Neural cell (in vitro differentiated cells): ENCODE measurements at regions not wholly inside any gene's neighbourhood (a gene's known extent, or its start where the extent isn't known, plus 50 kb on each side); places are given as distances from the start of the nearest gene placed in this dataset.

Experiments used
- H2AFZ ChIP-seq: fragments of 200-600, 300-800 bp; sonication (generic), shearing (Covaris generic); 2 replicates; pipeline ENCODE4 v1.6.0; 2014; ENCODE audit warnings: low read depth, mild to moderate bottlenecking, antibody characterized with exemption, low read length, moderate library complexity
- H3F3A ChIP-seq: fragments of 200-600 bp; shearing (Covaris generic); 2 replicates; pipeline ENCODE4 v1.6.1; 2016; ENCODE audit warnings: mild to moderate bottlenecking, moderate library complexity, mixed read lengths, antibody characterized with exemption, low read length; ENCODE audit not compliant: insufficient read depth, poor library complexity, severe bottlenecking
- H3K27ac ChIP-seq: fragments of 200-600, 300-800 bp; sonication (generic), shearing (Covaris generic); 2 replicates; pipeline ENCODE4 v1.5.1; 2014; ENCODE audit warnings: mild to moderate bottlenecking, low read length, moderate library complexity
- H3K27me3 ChIP-seq: fragments of 300-800, 200-600 bp; sonication (generic), shearing (Covaris generic); 2 replicates; pipeline ENCODE4 v1.6.0; 2014; ENCODE audit warnings: mild to moderate bottlenecking, low read depth, low read length, moderate library complexity; ENCODE audit not compliant: insufficient read depth
- H3K36me3 ChIP-seq: fragments of 300-800, 200-600 bp; sonication (generic), shearing (Covaris generic); 2 replicates; pipeline ENCODE4 v1.5.1; 2014; ENCODE audit warnings: mild to moderate bottlenecking, antibody characterized with exemption, low read length, moderate library complexity; ENCODE audit not compliant: insufficient read depth
- H3K4me2 ChIP-seq: fragments of 300-800, 200-600 bp; sonication (generic), shearing (Covaris generic); 2 replicates; pipeline ENCODE4 v1.6.0; 2014; ENCODE audit warnings: mild to moderate bottlenecking, low read length
- H3K4me3 ChIP-seq: fragments of 300-800, 200-600 bp; sonication (generic), shearing (Covaris generic); 2 replicates; pipeline ENCODE4 v1.5.1; 2014; ENCODE audit warnings: mild to moderate bottlenecking, low read length, moderate library complexity
- H3K79me2 ChIP-seq: fragments of 200-600 bp; shearing (Covaris generic); replicated peaks from 2 replicates; pipeline ENCODE4 v1.6.0; 2014; ENCODE audit warnings: mild to moderate bottlenecking, low read length, moderate library complexity; ENCODE audit not compliant: insufficient read depth
- H3K9ac ChIP-seq: fragments of 300-800, 200-600 bp; sonication (generic), shearing (Covaris generic); 2 replicates; pipeline ENCODE4 v1.6.1; 2016; ENCODE audit warnings: mild to moderate bottlenecking, low read length, mixed read lengths
- H3K9me2 ChIP-seq: fragments of 200-600 bp; shearing (Covaris generic); 2 replicates; pipeline ENCODE4 v1.6.1; 2016; ENCODE audit warnings: mild to moderate bottlenecking, low read length, mixed read lengths; ENCODE audit not compliant: insufficient read depth
- H3K9me3 ChIP-seq: fragments of 200-600, 300-800 bp; sonication (generic), shearing (Covaris generic); 2 replicates; pipeline ENCODE4 v1.6.1; 2016; ENCODE audit warnings: mild to moderate bottlenecking, mixed run types, low read length, moderate library complexity, mixed read lengths
- H4K20me1 ChIP-seq: fragments of 200-600 bp; shearing (Covaris generic); 2 replicates; pipeline ENCODE4 v1.6.1; 2016; ENCODE audit warnings: mild to moderate bottlenecking, mixed run types; ENCODE audit not compliant: insufficient read depth
- EP300 ChIP-seq: fragments of 450-650 bp; conservative IDR thresholded peaks from 2 replicates; pipeline ENCODE4 v1.6.1; 2014; ENCODE audit warnings: antibody characterized with exemption, mild to moderate bottlenecking, moderate library complexity; ENCODE audit not compliant: poor library complexity, severe bottlenecking
- EZH2 ChIP-seq: fragments of 200-600, 300-800 bp; shearing (Covaris generic), sonication (generic); IDR thresholded peaks from 2 replicates; pipeline ENCODE4 v1.6.1; 2014; ENCODE audit warnings: antibody characterized with exemption, low read length, borderline replicate concordance, mild to moderate bottlenecking; ENCODE audit not compliant: insufficient read depth, poor library complexity, severe bottlenecking
- MXI1 ChIP-seq: fragments of 450-650 bp; conservative IDR thresholded peaks from 2 replicates; pipeline ENCODE4 v1.6.1; 2014; ENCODE audit warnings: antibody characterized with exemption, mild to moderate bottlenecking; ENCODE audit not compliant: poor library complexity, severe bottlenecking
- POLR2AphosphoS5 ChIP-seq: IDR thresholded peaks from 2 replicates; pipeline ENCODE4 v1.6.1; 2012
- RAD21 ChIP-seq: fragments of 450-650 bp; conservative IDR thresholded peaks from 2 replicates; pipeline ENCODE4 v1.6.1; 2014; ENCODE audit warnings: antibody characterized with exemption, mild to moderate bottlenecking, moderate library complexity
- REST ChIP-seq: IDR thresholded peaks from 2 replicates; pipeline ENCODE4 v1.6.1; 2012; ENCODE audit warnings: borderline replicate concordance
- SMC3 ChIP-seq: fragments of 450-650 bp; conservative IDR thresholded peaks from 2 replicates; pipeline ENCODE4 v1.6.1; 2014; ENCODE audit warnings: antibody characterized with exemption, mild to moderate bottlenecking, moderate library complexity; ENCODE audit not compliant: poor library complexity
- TAF1 ChIP-seq: IDR thresholded peaks from 2 replicates; pipeline ENCODE4 v1.6.1; 2012; ENCODE audit warnings: low read depth
- TF ChIP-seq, protein P1 (sequence below): fragments of 450-650 bp; IDR thresholded peaks from 2 replicates; pipeline ENCODE4 v1.5.1; 2014; ENCODE audit warnings: antibody characterized with exemption, mild to moderate bottlenecking, moderate library complexity; ENCODE audit not compliant: poor library complexity, severe bottlenecking

- Histone ChIP-seq H3K9ac (no peak overlapping the region), H3K4me2 (no peak overlapping the region), H3K27me3 (no peaks in the 10 kb centered on the region), H3K79me2 (no peaks in the 10 kb centered on the region), H3F3A (no peaks in the 10 kb centered on the region), H3K4me3 (no peak overlapping the region), H3K27ac (no peak overlapping the region), H2AFZ (no peak overlapping the region), H3K9me3 (no peaks in the 10 kb centered on the region), H4K20me1 (no peaks in the 10 kb centered on the region), H3K36me3 (no peaks in the 10 kb centered on the region), H3K9me2 (no peaks in the 10 kb centered on the region)
- TF ChIP-seq SMC3 (no peak), MXI1 (no peak), RAD21 (no peak), REST (no peak), POLR2AphosphoS5 (no peak), TAF1 (no peak), EP300 (no peak), EZH2 (no peak)
- TF ChIP-seq, protein P1, sequence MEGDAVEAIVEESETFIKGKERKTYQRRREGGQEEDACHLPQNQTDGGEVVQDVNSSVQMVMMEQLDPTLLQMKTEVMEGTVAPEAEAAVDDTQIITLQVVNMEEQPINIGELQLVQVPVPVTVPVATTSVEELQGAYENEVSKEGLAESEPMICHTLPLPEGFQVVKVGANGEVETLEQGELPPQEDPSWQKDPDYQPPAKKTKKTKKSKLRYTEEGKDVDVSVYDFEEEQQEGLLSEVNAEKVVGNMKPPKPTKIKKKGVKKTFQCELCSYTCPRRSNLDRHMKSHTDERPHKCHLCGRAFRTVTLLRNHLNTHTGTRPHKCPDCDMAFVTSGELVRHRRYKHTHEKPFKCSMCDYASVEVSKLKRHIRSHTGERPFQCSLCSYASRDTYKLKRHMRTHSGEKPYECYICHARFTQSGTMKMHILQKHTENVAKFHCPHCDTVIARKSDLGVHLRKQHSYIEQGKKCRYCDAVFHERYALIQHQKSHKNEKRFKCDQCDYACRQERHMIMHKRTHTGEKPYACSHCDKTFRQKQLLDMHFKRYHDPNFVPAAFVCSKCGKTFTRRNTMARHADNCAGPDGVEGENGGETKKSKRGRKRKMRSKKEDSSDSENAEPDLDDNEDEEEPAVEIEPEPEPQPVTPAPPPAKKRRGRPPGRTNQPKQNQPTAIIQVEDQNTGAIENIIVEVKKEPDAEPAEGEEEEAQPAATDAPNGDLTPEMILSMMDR, result no peak
These were observed 460.8 kb downstream of the RFC3 start for GRCh38 chr13:34278780-34279179.

GRCh38 chr13:34290661-34291060, 472.7 kb downstream of the RFC3 start:
- no peaks in the 10 kb centered on the region for H3K79me2 ChIP-seq
- no peaks in the 10 kb centered on the region for H3K9me2 ChIP-seq
- H3K9ac ChIP-seq, result no peak overlapping the region
- no peak overlapping the region for H3K27ac ChIP-seq
- H3K9me3 ChIP-seq, result no peaks in the 10 kb centered on the region
- H3K27me3 ChIP-seq, result no peaks in the 10 kb centered on the region
- H3K36me3 ChIP-seq, result no peaks in the 10 kb centered on the region
- TF ChIP-seq SMC3 (no peak), EZH2 (no peak), EP300 (no peak), REST (no peak), MXI1 (no peak), POLR2AphosphoS5 (no peak), TAF1 (no peak), RAD21 (no peak)
- TF ChIP-seq, protein P1, result no peak
- H4K20me1 ChIP-seq, result no peaks in the 10 kb centered on the region
- no peaks in the 10 kb centered on the region for H3F3A ChIP-seq
- H3K4me3 ChIP-seq, result no peak overlapping the region
- H3K4me2 ChIP-seq, result no peak overlapping the region
- no peak overlapping the region for H2AFZ ChIP-seq
